Activated CD4-positive, alpha-beta T cell treated with anti-CD3 and anti-CD28 coated beads, Interleukin-2, amount 50 U/mL, for 1 hour (primary cell): ENCODE measurements at regions not wholly inside any gene's neighbourhood (a gene's known extent, or its start where the extent isn't known, plus 50 kb on each side); places are given as distances from the start of the nearest gene placed in this dataset.

Source experiments
- DNase-seq: peaks from one replicate; pipeline ENCODE4 v3.0.0-alpha.2; 2020

DNA sequence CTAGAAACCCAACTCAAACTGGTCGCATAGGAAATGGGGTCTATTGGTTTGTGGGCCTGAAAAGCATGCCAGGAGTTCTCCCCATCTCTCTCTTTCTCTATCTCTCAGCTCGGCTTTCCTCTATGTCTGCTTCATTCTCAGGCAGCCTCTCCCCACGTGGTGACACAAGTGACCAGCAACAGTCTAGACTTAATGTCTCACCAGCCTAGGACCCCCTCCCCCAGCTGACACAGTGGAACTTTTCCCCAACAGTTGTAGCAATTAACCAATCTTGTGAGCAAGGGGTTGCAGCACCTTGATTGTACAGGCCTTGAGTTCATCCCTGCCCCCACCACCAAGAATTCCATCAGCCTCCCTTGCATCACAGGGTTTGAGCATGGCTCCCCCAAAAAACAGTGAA, 159.8 kb upstream of the KIT start:
- DNase-seq: no peak

DNA sequence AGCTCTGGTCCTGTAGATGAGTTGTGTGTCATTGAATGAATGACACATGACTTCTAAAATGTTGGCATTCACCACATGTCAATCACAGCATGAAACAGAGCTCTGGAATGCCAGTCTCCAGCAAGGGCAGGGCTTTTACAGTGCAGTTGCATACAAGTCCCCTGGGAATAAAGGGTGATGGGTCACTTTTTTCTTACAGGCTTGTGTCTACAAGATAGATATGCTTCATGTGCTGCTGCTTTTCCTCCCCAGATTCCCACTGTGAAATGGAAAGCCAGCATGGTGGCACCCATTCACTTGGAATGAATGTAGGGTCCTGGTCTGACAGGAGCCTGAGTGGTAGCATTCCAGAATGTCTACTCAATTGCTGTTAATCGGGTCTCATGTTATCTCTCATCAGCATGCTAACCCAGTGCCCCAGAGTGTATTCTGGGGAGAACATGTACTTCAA, 159.1 kb upstream of the KIT start:
- DNase-seq: no peak

- DNase-seq: no peak
These were observed 158.3 kb upstream of the KIT start for GRCh38 chr4:54499308-54500074.

DNA sequence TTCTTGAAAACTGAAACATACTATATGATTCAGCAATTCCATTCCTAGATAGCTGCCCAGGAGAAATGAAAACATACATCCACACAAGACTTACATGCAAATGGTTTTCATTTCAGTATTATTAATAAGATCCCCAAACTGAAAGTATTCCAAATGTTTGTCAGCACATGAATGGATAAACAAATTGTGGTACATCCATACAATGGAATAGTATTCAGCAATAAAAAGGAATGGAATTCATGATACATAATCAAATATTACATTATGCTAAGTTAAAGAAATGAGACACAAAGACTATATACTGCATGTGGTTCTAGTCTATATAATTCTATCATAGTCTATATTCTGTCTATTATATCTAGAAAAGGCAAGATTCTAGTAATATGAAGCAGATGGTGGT, 152.4 kb upstream of the KIT start:
- no peak for DNase-seq

DNA sequence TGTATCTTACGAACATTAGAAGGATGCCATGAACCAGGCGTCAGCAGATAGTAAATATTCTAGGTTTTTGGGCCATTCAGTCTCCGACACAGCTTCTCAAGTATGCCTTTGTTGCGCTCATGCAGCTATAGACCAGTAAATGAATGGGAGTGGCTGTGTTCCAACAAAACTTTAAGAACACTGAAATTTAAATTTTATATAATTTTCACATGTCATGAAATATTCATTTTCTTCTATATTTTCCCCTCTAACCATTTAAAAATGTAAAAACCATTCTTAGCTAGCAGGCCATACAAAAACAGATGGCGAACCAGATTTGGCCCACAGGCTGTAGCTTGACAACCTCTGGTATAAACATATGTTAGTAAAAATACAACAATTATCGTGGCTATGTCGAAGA, 151.8 kb upstream of the KIT start:
- DNase-seq: no peak

DNA sequence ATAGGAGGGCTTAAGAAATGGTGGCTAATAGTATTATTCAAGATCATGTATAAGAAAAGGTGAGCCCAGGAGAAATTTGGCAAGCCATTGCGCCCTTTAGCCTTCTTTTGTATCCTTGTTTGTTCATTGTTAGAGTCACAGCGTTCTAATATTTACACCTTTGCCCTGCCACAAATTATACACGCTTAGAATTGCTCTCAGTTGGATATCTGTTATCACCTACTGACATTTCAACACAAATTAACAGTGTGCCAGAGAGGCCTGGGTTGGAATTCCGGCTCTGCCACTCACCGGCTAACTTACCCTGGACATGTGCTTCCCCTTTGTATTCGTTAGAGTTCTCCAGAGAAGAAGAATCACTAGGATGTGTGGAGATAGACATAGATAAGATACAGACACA, 148.7 kb upstream of the KIT start:
- DNase-seq: no peak

DNA sequence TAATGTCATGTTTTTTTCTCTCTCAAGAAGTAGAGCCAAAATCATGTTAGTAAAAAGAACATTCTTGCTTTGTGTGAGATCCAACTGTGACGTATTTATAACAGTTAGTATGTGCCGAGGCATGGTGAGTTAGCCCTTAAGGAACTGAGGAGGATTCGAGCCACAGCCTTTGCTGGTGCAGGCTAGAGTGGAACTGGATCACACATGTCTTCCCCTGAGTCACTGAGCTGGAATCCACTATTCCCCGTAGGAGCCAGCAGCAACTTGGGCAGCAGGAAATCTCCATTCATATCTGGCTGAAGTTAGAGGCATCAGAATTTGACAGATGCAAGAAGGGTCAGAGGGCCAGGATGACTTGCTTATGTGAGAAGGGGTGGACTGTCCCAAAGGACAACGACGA, 144.6 kb upstream of the KIT start:
- no peak for DNase-seq

GRCh38 chr4:54513741-54514140, 144.0 kb upstream of the KIT start:
- DNase-seq: no peak

DNA sequence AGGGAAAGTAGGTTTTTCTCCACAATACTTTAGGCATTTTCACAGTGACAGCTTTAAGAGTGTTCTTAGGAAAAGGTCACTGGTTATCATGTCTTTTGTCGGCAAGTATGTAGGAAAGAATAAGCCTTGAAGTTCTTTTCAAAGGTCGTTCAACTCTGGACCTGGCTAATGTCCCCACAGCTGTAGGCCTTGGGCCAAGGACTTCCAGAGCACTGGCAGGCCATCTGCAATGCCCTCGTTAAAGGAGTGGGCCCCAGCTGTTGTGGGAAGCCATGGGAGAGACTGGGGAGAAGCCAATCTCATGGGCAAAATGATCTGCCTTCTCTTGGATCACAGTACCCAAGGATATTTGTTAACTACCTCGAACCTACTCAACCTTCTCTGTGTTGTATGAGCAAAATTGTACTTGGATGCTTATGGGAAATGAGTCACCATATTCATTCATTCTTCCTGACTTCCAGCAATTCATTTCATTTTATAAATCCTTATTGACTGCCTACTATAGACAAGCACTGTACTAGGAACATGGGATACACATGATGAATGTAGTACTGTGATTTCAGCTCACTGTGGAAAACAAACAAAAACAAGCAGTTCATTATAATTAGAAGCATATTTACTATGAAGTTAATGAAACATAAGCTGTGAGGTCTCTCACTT, 141.1 kb upstream of the KIT start:
- no peak for DNase-seq

GRCh38 chr4:54517781-54518444, 139.8 kb upstream of the KIT start:
- DNase-seq: no peak

DNA sequence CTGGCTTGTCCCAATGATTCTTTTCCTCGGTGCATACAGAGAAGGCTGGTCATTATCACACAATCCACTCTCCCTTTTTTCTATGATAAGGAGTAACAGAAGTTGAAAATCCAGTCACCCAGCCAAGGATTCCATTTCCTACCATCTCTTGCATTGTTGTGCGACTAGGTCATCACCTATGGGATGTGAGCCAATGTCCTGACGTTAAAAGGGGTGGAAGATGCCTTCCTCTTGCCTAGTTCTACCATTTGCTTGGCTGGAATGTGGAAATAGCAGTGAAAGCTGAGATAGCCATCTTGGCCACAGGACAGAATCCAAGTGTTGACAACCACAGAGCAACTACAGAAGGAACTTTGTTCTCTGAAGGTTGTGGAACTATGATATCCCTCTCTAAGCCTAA, 132.2 kb upstream of the KIT start:
- DNase-seq: no peak

- no peak for DNase-seq
These were observed 131.2 kb upstream of the KIT start for GRCh38 chr4:54526560-54526959.

GRCh38 chr4:54527532-54527931, 130.2 kb upstream of the KIT start:
- DNase-seq: no peak

- DNase-seq: no peak
These were observed 118.2 kb upstream of the KIT start for GRCh38 chr4:54539500-54540029.

GRCh38 chr4:54540931-54541330, 116.8 kb upstream of the KIT start:
- no peak for DNase-seq

DNA sequence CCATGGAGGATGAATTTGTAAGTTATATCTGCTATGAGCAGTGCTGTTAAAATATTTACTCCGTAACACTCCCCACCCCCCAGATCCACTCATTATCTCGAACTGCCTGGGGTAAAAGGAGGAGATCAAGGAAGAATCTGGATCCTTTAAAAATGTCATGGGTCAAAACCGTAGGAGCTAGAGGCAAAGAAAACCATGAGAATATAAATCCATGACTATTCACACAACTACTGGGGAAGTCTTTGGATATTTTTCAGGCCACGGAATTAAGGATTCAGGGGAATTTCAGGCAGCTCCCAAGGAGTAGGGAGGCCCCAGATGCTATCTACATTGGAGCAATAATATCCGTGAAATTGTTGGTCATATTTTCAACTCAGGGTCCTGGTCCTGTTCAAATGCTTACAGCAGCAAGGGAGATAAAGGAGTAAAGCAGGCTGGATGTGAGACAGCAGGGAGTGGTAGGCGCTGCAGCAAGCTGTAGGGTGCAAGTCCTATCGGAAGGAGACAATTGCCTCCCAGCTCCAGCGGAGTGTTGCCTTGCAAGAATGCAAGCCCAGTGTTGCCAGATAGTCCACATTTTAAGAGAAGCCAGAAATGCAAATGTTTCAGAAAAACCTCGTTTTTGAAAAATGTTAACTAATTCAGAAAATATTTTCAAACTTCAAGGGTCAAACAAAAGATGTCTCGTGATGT, 116.2 kb upstream of the KIT start:
- DNase-seq: no peak

DNA sequence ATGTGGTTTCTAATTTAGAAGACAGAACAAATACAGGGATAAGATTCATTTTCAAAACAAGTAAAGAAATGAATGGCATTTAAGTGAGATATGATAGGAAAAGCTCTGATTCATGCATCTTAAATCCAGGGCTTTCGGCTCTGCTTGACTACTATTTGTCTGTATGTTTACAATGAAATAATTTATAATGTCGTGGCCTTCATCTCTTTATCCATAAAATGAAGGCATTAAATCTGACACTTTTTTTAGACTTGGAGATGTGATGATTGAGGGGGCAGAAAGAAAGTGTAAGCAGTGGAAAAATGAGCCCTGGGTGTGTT, 115.7 kb upstream of the KIT start:
- DNase-seq: no peak

GRCh38 chr4:54542540-54543041, 115.2 kb upstream of the KIT start:
- DNase-seq: no peak

- DNase-seq: no peak
These were observed 114.5 kb upstream of the KIT start for GRCh38 chr4:54543088-54543795.

DNA sequence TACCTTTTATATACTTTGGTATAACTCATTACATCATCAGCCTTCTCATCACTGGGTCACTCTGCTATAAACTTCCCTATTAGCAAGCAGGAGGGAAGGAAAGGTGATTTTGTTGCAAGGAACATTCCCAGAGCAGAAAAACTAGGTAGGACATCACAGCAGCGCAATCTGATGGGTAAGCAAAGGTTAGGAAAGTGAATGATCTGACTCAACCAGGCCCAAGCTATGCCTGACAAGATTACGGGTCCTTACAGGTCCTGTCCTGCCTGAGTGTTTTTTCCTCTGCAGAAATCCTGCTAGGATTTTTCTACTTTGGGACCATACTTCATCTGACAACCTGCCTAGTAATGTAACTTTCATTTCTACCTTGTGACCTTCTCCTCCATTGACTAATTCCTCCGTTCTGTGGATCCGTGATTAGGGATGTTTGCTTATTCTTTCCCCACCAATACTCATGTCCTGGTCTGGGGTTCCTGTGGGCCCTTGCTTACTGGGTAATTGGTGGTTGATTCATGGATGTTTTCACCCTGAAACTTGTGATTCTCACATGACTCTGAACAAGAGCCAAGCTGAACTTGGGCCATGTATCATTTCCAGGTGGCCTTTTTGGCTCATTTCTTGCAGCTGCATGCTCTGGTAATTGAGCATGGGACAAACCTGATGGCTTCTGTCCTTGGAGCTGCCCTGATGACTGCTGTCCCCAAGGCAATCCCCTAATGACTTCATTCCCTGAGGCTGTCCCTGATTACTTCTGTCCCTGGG, 111.9 kb upstream of the KIT start:
- no peak for DNase-seq

DNA sequence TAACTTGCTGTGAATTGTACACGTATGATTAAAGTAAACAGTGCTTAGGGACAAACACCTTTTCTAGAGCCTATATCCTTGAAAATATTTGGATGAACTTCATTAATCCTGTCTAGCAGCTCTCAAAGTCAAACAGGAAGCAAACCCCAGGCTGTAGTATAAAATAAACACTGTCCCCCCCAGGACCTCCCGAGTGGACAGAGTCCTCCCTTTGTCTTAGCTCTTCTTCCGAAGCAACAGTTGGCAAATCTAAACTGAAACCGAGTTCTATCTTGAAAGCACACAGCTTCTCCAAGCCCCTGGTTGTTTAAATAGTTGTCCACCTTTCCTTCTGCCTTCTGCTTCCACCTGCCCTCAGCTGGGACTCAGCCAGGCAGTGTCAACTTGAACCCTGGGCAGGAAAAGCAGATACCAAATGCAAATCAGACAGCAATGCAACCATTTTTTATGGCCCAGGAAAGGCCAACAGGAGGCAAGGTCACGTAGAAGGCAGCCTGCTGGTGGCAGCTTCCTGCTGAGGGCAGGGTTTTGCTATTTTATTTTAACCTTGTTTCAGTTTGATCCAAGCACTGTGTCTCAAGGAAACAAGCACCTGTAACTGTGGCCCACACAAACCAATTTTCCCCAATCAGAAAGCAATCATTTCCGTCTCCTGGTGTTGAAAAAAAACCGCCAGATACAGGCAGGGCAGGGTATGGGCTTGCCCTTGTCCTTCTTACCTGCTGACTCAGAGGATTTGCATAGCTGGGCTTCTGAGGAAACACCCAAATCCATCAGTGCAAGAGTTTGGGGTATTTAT, 110.3 kb upstream of the KIT start:
- no peak for DNase-seq
